OCI-LY1 (cell line): ENCODE measurements at regions not wholly inside any gene's neighbourhood (a gene's known extent, or its start where the extent isn't known, plus 50 kb on each side); places are given as distances from the start of the nearest gene placed in this dataset.

Source experiments
- H2AFZ ChIP-seq: fragments of 200-600 bp; sonication (generic), shearing (Covaris generic); 2 replicates; pipeline ENCODE4 v1.6.0; 2014; ENCODE audit warnings: antibody characterized with exemption, mild to moderate bottlenecking, low read length
- H3F3A ChIP-seq: fragments of 200-600 bp; sonication (generic), shearing (Covaris generic); 2 replicates; pipeline ENCODE4 v1.6.0; 2014; ENCODE audit warnings: mild to moderate bottlenecking, antibody characterized with exemption, low read length, moderate library complexity; ENCODE audit not compliant: insufficient read depth
- H3K27ac ChIP-seq: fragments of 200-600 bp; sonication (generic); 2 replicates; pipeline ENCODE4 v1.5.1; 2014; ENCODE audit warnings: low read length, mixed run types, mild to moderate bottlenecking, low read depth; ENCODE audit not compliant: poor library complexity, severe bottlenecking
- H3K27me3 ChIP-seq: fragments of 200-600 bp; sonication (generic); 2 replicates; pipeline ENCODE4 v1.6.0; 2014; ENCODE audit warnings: antibody characterized with exemption, mild to moderate bottlenecking, low read length, moderate library complexity; ENCODE audit not compliant: insufficient read depth
- H3K36me3 ChIP-seq: fragments of 200-600 bp; sonication (generic); 2 replicates; pipeline ENCODE4 v1.6.1; 2014; ENCODE audit warnings: mild to moderate bottlenecking, antibody characterized with exemption, low read length, moderate library complexity, mixed read lengths; ENCODE audit not compliant: insufficient read depth
- H3K4me1 ChIP-seq: fragments of 200-600 bp; sonication (generic); 2 replicates; pipeline ENCODE4 v1.5.1; 2014; ENCODE audit warnings: mild to moderate bottlenecking, low read length, moderate library complexity; ENCODE audit not compliant: insufficient read depth, severe bottlenecking
- H3K4me2 ChIP-seq: fragments of 200-600 bp; sonication (generic), shearing (Covaris generic); 2 replicates; pipeline ENCODE4 v1.6.1; 2014; ENCODE audit warnings: low read length
- H3K4me3 ChIP-seq: fragments of 200-600 bp; sonication (generic); 2 replicates; pipeline ENCODE4 v1.5.1; 2014; ENCODE audit warnings: low read length, low read depth, mild to moderate bottlenecking, mixed read lengths; ENCODE audit not compliant: poor library complexity, severe bottlenecking
- H3K79me2 ChIP-seq: fragments of 200-600 bp; shearing (Covaris generic); 2 replicates; pipeline ENCODE4 v1.6.1; 2016; ENCODE audit warnings: mixed run types, low read length, mixed read lengths; ENCODE audit not compliant: insufficient read depth
- H3K9ac ChIP-seq: fragments of 200-600 bp; sonication (generic), shearing (Covaris generic); 2 replicates; pipeline ENCODE4 v1.6.1; 2014; ENCODE audit warnings: mild to moderate bottlenecking, low read length, mixed read lengths
- H3K9me2 ChIP-seq: fragments of 200-600 bp; sonication (generic), shearing (Covaris generic); 2 replicates; pipeline ENCODE4 v1.6.1; 2014; ENCODE audit warnings: low read depth, mild to moderate bottlenecking, low read length, mixed read lengths
- H3K9me3 ChIP-seq: fragments of 200-600 bp; shearing (Covaris generic); 2 replicates; pipeline ENCODE4 v1.6.1; 2014; ENCODE audit warnings: low read length, mixed read lengths
- H4K20me1 ChIP-seq: fragments of 200-600 bp; sonication (generic), shearing (Covaris generic); 2 replicates; pipeline ENCODE4 v1.6.0; 2016; ENCODE audit warnings: mild to moderate bottlenecking, low read length; ENCODE audit not compliant: insufficient read depth
- EZH2 ChIP-seq: fragments of 200-600 bp; sonication (generic), shearing (Covaris generic); IDR thresholded peaks from 2 replicates; pipeline ENCODE4 v1.8.0; 2017; ENCODE audit warnings: borderline replicate concordance, mixed run types, mild to moderate bottlenecking, antibody characterized with exemption, low read length, moderate library complexity, mixed read lengths
- TF ChIP-seq, protein P1 (sequence below): fragments of 200-600 bp; sonication (generic), shearing (Covaris generic); IDR thresholded peaks from 2 replicates; pipeline ENCODE4 v1.5.1; 2017; ENCODE audit warnings: mild to moderate bottlenecking, antibody characterized with exemption, low read length, moderate library complexity, mixed read lengths

DNA sequence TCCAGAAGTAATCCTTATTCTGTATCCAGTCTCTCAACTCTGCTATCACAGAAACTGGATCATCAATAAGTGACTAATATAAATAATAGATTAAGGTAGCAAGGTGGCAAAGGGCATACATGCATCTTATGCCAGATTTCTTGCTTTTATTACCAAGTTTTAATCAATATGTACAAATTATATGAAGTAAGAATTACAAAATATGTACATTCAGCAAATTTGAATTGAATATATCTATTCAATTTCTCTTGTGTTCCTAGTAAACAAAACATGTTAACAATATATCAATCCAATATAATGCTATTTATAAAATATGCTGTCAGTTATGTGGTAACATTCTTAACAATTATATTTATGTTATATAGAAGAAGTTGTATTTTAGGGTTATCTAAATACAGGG is 488.7 kb upstream of the COX7C start:
- H3K36me3 ChIP-seq, result no peaks in the 10 kb centered on the region
- H3K4me2 ChIP-seq, result no peak overlapping the region
- no peaks in the 10 kb centered on the region for H3F3A ChIP-seq
- H3K27ac ChIP-seq, result no peak overlapping the region
- TF ChIP-seq, protein P1, sequence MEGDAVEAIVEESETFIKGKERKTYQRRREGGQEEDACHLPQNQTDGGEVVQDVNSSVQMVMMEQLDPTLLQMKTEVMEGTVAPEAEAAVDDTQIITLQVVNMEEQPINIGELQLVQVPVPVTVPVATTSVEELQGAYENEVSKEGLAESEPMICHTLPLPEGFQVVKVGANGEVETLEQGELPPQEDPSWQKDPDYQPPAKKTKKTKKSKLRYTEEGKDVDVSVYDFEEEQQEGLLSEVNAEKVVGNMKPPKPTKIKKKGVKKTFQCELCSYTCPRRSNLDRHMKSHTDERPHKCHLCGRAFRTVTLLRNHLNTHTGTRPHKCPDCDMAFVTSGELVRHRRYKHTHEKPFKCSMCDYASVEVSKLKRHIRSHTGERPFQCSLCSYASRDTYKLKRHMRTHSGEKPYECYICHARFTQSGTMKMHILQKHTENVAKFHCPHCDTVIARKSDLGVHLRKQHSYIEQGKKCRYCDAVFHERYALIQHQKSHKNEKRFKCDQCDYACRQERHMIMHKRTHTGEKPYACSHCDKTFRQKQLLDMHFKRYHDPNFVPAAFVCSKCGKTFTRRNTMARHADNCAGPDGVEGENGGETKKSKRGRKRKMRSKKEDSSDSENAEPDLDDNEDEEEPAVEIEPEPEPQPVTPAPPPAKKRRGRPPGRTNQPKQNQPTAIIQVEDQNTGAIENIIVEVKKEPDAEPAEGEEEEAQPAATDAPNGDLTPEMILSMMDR, result no peak
- TF ChIP-seq EZH2, result no peak
- H3K4me3 ChIP-seq, result no peak overlapping the region
- H4K20me1 ChIP-seq, result no peaks in the 10 kb centered on the region
- no peaks in the 10 kb centered on the region for H3K27me3 ChIP-seq
- H3K9me2 ChIP-seq, result no peaks in the 10 kb centered on the region
- no peak overlapping the region for H3K9ac ChIP-seq
- no peaks in the 10 kb centered on the region for H3K79me2 ChIP-seq
- H3K4me1 ChIP-seq, result no peaks in the 10 kb centered on the region
- no peaks in the 10 kb centered on the region for H3K9me3 ChIP-seq
- H2AFZ ChIP-seq, result no peak overlapping the region

DNA sequence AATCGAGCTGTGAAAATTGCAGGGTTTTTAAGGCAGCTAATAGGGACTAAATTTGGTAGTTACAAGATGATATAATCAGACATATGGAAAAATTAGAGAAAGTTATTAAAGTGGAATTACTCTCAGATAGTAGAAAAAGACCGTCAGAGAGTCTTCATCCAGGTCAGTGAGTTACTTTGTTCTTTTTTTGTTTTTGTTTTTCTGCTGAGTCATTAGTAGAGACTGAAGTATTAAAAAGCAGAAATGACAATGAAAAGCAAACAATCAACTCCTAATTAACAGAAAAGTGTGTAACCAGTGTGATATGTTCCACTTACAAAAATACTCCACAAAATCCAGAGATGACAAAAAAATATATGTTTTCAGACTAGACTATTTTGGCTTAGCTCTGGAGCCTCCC is 480.4 kb upstream of the COX7C start:
- Histone ChIP-seq H3K36me3 (no peaks in the 10 kb centered on the region), H3K79me2 (no peaks in the 10 kb centered on the region), H3K4me2 (no peak overlapping the region), H2AFZ (no peak overlapping the region), H3F3A (no peaks in the 10 kb centered on the region), H3K4me3 (no peak overlapping the region), H3K27me3 (no peaks in the 10 kb centered on the region), H4K20me1 (no peaks in the 10 kb centered on the region), H3K9me3 (no peaks in the 10 kb centered on the region), H3K4me1 (no peaks in the 10 kb centered on the region), H3K9me2 (no peaks in the 10 kb centered on the region), H3K9ac (no peak overlapping the region), H3K27ac (no peak overlapping the region)
- TF ChIP-seq, protein P1, result no peak
- no peak for TF ChIP-seq EZH2

DNA sequence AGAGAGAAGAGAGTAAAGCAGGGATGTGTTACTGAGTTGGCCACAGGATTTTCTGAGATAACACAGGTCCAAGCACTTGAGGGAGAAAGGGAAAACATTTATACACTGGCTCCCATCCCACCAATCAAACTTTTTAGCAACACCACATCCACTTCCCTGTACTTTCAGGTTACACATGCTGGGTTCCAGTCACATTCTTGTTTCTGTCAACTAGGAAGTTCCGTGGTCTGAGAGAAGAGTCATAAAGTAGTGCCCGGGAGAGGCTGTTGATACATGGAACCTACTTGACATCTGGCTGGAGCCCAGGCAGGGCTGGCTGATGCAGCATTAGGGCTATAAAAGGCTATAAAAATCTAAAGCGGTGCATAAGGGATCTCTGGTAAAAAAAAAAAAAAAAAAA is 473.9 kb upstream of the COX7C start:
- no peak overlapping the region for H3K4me3 ChIP-seq
- no peak for TF ChIP-seq EZH2
- TF ChIP-seq, protein P1, result no peak
- no peaks in the 10 kb centered on the region for H3K36me3 ChIP-seq
- no peaks in the 10 kb centered on the region for H3K27me3 ChIP-seq
- H3K79me2 ChIP-seq, result no peaks in the 10 kb centered on the region
- H2AFZ ChIP-seq, result no peak overlapping the region
- H3K4me2 ChIP-seq, result no peak overlapping the region
- H4K20me1 ChIP-seq, result no peaks in the 10 kb centered on the region
- no peaks in the 10 kb centered on the region for H3K9me3 ChIP-seq
- no peak overlapping the region for H3K9ac ChIP-seq
- H3K9me2 ChIP-seq, result no peaks in the 10 kb centered on the region
- no peaks in the 10 kb centered on the region for H3K4me1 ChIP-seq
- no peak overlapping the region for H3K27ac ChIP-seq
- H3F3A ChIP-seq, result no peaks in the 10 kb centered on the region
